Mesodermal cell (in vitro differentiated cells): ENCODE measurements at regions not wholly inside any gene's neighbourhood (a gene's known extent, or its start where the extent isn't known, plus 50 kb on each side); places are given as distances from the start of the nearest gene placed in this dataset.

ENCODE experiments used
- H3K27ac ChIP-seq: 2 replicates; pipeline ENCODE4 v1.7.0; 2013; ENCODE audit warnings: mild to moderate bottlenecking, low read depth, low read length, moderate library complexity; ENCODE audit not compliant: severe bottlenecking
- H3K36me3 ChIP-seq: 2 replicates; pipeline ENCODE4 v1.7.1; 2013; ENCODE audit warnings: mild to moderate bottlenecking, low read length, moderate library complexity; ENCODE audit not compliant: control insufficient read depth, insufficient read depth
- H3K4me1 ChIP-seq: one replicate; pipeline ENCODE4 v1.7.1; 2013; ENCODE audit warnings: mild to moderate bottlenecking, low read length; ENCODE audit not compliant: insufficient read depth, control insufficient read depth, poor library complexity, severe bottlenecking
- H3K4me3 ChIP-seq: 2 replicates; pipeline ENCODE4 v1.7.0; 2013; ENCODE audit warnings: low read length, control low read depth, mild to moderate bottlenecking; ENCODE audit not compliant: insufficient read depth, poor library complexity, severe bottlenecking; ENCODE audit errors: extremely low read depth
- H3K9me3 ChIP-seq: 2 replicates; pipeline ENCODE4 v1.7.1; 2013; ENCODE audit warnings: mild to moderate bottlenecking, low read length, moderate library complexity; ENCODE audit not compliant: control insufficient read depth
- WGBS, 2 experiments: methylation state at CpG; one replicate each; pipeline ENCODE4 v1.1.5; 2013; ENCODE audit warnings: missing lambda C conversion rate in 2 of 2; ENCODE audit not compliant: insufficient coverage in 2 of 2; 5-methylcytosine and 5-hydroxymethylcytosine counted together

DNA sequence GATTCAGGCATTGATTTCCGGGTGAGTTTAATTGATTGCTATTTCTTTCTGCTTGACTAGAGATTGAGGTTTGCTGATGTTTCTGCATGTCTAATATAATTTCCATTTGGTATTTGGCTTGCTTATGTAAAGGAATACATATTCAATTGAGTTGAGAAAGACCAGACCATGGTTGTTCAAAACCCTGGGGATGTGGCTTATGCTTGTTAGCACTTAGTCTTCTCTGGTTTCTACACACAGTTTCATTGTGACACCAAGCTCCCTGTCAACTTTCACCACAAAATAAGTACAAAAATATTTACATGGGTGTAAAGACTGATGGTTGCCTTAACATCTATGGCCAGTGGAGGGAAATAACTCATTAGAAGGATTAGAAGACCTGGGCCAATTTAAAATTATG, 209.6 kb downstream of the CDH26 start:
- Histone ChIP-seq H3K4me3 (no peak overlapping the region), H3K9me3 (no peaks in the 10 kb centered on the region), H3K27ac (no peak overlapping the region), H3K4me1 (no peaks in the 10 kb centered on the region), H3K36me3 (no peaks in the 10 kb centered on the region)
- WGBS, 2 experiments: 86 to 100% methylated on average over 1 of the region's 1 CpG

- Histone ChIP-seq H3K9me3 (no peaks in the 10 kb centered on the region), H3K36me3 (no peaks in the 10 kb centered on the region), H3K27ac (no peak overlapping the region), H3K4me3 (no peak overlapping the region), H3K4me1 (no peaks in the 10 kb centered on the region)
- WGBS, 2 experiments: 71 to 83% methylated on average over 1 of the region's 1 CpG
These were observed 210.7 kb downstream of the CDH26 start for GRCh38 chr20:60168963-60169362.

DNA sequence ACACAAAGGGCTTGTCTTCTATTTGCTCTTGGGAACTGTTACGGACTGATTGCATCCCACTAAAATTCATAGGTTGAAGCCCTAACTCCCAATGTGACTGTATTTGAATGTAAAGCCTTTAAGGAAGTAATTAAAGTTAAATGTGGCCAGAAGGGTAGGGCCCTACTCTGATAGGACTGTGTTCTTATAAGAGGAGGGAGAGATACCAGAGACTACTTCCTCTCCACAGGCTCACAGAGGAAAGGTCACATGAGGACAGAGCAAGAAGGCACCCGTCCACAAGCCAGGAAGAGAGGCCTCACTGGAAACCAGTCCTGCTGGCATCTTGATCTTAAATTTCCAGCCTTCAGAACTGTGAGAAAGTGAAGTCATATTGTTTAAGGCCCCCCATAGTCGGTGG, 211.9 kb downstream of the CDH26 start:
- no peaks in the 10 kb centered on the region for H3K4me1 ChIP-seq
- no peaks in the 10 kb centered on the region for H3K9me3 ChIP-seq
- H3K4me3 ChIP-seq: no peak overlapping the region
- no peaks in the 10 kb centered on the region for H3K36me3 ChIP-seq
- no peak overlapping the region for H3K27ac ChIP-seq
- WGBS, 2 experiments: 60 to 88% methylated on average over 1 of the region's 3 CpGs

DNA sequence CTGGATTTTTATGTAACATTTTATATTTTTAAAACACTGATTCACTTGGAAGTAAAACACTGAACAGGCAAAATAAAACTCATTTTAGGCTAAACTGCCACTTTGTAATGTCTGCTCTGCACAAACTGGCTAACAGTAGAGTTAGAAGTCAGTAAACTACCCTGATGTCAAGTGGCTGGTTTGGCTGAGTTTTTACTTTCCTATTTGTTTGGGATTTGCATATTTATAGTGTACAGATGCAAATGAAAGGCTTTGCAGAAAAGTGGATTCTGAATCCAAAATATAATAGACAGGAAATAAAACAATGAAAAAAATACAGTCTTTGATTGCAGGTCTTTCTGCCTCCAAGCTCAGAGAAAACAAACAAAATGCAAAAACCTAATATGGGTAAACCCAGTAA, 213.1 kb downstream of the CDH26 start:
- H3K9me3 ChIP-seq: no peaks in the 10 kb centered on the region
- no peaks in the 10 kb centered on the region for H3K36me3 ChIP-seq
- no peak overlapping the region for H3K4me3 ChIP-seq
- H3K4me1 ChIP-seq: no peaks in the 10 kb centered on the region
- H3K27ac ChIP-seq: no peak overlapping the region

DNA sequence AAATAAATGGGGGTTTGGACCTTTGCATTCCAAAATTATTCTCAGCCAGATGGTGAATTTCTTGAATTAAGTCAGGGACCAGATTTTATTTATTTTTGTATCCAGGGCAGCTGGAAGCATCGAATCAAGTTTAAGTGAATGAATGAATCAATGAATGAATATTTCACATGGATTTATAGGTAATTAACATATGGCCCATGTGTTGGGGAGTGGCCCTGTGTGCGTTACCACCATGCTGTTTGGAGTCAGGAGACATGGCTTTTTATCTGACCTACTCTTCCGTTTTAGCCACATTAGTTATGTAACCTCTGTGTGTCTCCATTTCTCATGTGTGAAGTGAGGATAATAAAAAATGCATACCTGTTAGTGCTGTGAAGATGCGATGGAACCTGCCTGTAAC, 213.5 kb downstream of the CDH26 start:
- Histone ChIP-seq H3K27ac (no peak overlapping the region), H3K4me3 (no peak overlapping the region), H3K36me3 (no peaks in the 10 kb centered on the region), H3K9me3 (no peaks in the 10 kb centered on the region), H3K4me1 (no peaks in the 10 kb centered on the region)
- WGBS, 2 experiments: 74 to 79% methylated on average over 2 of the region's 4 CpGs

GRCh38 chr20:60172346-60172984, 214.2 kb downstream of the CDH26 start:
- Histone ChIP-seq H3K36me3 (no peaks in the 10 kb centered on the region), H3K4me3 (no peak overlapping the region), H3K4me1 (no peaks in the 10 kb centered on the region), H3K9me3 (no peaks in the 10 kb centered on the region), H3K27ac (no peak overlapping the region)
- 82 to 92% methylated on average over 2 to 3 of the region's 8 CpGs for WGBS, 2 experiments

DNA sequence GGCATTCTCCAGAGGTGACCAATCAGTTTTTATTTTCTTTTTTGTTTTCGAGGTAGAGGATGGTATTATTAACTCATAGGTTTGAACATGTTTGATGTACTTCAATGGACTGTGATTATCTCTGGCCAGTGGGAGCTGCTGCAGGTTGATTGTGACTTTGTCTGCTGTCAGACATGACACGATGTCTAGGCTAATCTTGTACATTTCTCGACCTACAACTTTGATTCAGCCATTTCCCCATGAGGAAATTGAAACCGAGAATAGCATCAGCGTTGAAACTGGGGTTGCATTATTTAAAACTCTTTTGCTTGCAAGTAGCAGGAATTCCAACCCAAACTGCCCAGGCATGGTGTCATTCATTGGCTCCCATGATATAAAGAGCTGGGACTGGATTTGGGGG, 218.9 kb downstream of the CDH26 start:
- no peak overlapping the region for H3K4me3 ChIP-seq
- H3K36me3 ChIP-seq: no peaks in the 10 kb centered on the region
- no peak overlapping the region for H3K27ac ChIP-seq
- H3K9me3 ChIP-seq: no peaks in the 10 kb centered on the region
- 84% methylated on average over 4 to 5 of the region's 5 CpGs for WGBS, 2 experiments
- no peaks in the 10 kb centered on the region for H3K4me1 ChIP-seq

DNA sequence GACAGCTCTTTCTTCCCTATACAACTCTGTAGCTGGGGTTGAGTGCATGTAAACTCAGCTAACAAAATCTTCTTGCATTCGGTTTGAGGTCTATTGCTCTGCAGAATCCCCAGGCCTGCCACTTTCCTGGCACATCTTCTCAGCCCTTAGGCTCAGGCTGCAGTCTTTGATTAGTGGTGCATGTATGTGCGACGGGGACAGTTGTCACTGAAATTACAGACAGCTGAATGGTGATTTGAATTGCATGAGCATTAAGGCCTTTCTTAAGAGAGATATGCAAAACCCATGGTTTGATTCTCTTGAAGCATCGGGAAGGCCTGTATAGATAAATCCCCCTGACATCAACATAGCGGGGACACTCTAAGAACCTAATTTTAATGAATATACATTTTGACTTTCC, 222.8 kb downstream of the CDH26 start:
- Histone ChIP-seq H3K4me1 (no peaks in the 10 kb centered on the region), H3K36me3 (no peaks in the 10 kb centered on the region), H3K27ac (no peak overlapping the region), H3K9me3 (no peaks in the 10 kb centered on the region), H3K4me3 (no peak overlapping the region)
- 78% methylated on average over 3 of the region's 5 CpGs; no CpG with 5 or more reads in 1 of the 2 experiments for WGBS, 2 experiments

DNA sequence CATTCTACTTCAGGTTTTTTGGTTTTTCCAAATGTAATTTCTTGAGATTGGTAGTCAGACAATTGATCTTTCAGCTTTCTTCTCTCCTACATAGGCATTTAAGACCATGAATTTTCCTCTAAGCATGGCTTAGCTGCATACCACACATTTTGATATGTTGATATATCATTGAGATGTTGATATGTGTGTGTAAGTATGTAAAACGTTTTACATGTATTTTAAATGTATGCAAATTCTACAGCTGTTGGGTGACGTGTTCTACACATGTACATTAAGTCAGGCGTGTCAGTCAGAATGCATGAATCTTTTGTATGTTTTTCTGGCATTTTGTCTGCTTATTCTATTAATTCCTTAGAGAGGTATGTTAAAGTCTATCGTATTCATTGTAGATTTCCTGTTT, 228.2 kb downstream of the CDH26 start:
- H3K4me3 ChIP-seq: no peak overlapping the region
- 86% methylated on average over 3 of the region's 4 CpGs; no CpG with 5 or more reads in 1 of the 2 experiments for WGBS, 2 experiments

GRCh38 chr20:60187683-60188082, 229.5 kb downstream of the CDH26 start:
- no peaks in the 10 kb centered on the region for H3K4me1 ChIP-seq
- H3K9me3 ChIP-seq: no peaks in the 10 kb centered on the region
- no peak overlapping the region for H3K27ac ChIP-seq
- no peak overlapping the region for H3K4me3 ChIP-seq
- H3K36me3 ChIP-seq: no peaks in the 10 kb centered on the region

More for the DNA sequence above, 228.2 kb downstream of the CDH26 start:
- H3K27ac ChIP-seq: no peak overlapping the region
- no peaks in the 10 kb centered on the region for H3K4me1 ChIP-seq
- no peaks in the 10 kb centered on the region for H3K36me3 ChIP-seq
- no peaks in the 10 kb centered on the region for H3K9me3 ChIP-seq

DNA sequence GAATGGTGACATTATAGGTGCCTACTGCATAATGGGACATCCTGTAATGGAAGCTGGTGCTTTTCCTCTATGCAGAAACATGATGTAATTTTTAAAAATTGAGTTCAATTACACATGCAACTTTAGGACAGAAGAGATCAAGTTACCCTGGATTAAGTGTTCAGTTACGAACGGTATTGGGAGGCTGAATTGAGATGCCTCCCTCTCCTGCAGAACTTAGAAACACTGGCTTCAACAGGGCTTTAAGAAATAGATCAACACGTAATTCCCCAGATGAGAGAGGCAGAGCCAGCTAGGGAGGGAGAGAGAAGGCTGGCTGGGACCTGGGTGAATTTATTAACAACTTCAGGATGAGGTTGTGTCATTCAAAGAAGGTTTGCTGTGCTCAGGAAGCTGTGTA, 232.8 kb downstream of the CDH26 start:
- H3K9me3 ChIP-seq: no peaks in the 10 kb centered on the region
- H3K27ac ChIP-seq: no peak overlapping the region
- 90 to 100% methylated on average over 2 to 3 of the region's 3 CpGs for WGBS, 2 experiments
- H3K4me3 ChIP-seq: no peak overlapping the region
- no peaks in the 10 kb centered on the region for H3K36me3 ChIP-seq
- H3K4me1 ChIP-seq: no peaks in the 10 kb centered on the region
